ENCODE measurements at regions not wholly inside any gene's neighbourhood (a gene's known extent, or its start where the extent isn't known, plus 50 kb on each side); places are given as distances from the start of the nearest gene placed in this dataset.

- peak; percentile 93 for DNase-seq
These were observed 132.2 kb downstream of the PSMG1 start for GRCh38 chr21:39050841-39051587.

- DNase-seq: no peak
These were observed 134.7 kb downstream of the PSMG1 start for GRCh38 chr21:39048574-39048973.

GRCh38 chr21:39048064-39048463, 135.2 kb downstream of the PSMG1 start:
- DNase-seq: no peak

GRCh38 chr21:39047046-39047445, 136.2 kb downstream of the PSMG1 start:
- no peak for DNase-seq

- DNase-seq: no peak
These were observed 136.9 kb downstream of the PSMG1 start for GRCh38 chr21:39046236-39046916.

DNA sequence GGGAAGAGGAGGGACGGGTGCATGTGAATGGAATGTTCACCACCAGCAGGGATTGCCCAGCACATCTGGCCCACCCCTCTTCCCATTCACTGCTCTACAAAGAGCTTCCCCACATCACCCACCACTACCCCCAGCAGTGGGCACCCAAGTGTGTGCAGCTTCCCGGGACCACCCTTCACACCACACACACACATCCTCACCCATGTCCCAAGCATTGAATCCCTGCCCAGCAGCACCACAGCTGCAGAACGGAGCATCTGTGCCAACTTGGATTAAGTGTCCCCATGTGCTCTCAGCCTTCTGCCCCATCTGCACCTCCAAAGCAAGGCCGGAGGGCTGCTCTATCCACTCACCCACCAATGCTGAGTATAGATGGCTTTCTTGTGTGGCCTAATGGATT, 141.4 kb downstream of the PSMG1 start:
- DNase-seq: no peak

GRCh38 chr21:39040494-39041110, 142.6 kb downstream of the PSMG1 start:
- DNase-seq: no peak

DNA sequence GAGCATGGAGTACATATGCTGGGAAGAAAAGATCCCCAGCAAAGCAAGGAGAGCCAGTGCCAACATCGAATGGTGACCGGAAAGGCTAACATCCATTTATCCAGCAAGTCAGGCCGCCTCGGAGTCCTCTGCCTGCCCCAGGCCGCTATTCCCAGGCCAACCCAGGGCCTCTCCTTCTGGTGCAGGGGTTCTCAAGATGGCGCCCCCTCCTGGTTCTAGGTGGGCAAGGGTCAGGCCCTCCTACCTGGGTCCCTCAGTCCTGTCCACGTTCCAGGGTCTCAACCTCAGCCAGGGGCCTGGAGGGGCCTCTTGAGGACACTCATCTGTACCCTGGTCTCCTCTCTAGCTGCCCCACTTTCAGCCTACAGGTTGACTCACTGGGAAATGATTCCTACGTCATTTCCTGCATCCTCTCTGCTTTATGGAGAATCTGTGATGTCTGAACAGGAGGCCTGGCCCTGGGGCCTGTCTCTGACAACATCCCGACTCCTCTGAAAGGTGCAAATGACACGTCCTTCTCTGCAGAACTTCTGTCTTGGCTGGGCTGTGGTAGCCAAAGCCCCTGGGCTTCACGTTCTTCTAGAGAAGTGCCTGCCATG, 145.3 kb downstream of the PSMG1 start:
- DNase-seq: no peak

DNA sequence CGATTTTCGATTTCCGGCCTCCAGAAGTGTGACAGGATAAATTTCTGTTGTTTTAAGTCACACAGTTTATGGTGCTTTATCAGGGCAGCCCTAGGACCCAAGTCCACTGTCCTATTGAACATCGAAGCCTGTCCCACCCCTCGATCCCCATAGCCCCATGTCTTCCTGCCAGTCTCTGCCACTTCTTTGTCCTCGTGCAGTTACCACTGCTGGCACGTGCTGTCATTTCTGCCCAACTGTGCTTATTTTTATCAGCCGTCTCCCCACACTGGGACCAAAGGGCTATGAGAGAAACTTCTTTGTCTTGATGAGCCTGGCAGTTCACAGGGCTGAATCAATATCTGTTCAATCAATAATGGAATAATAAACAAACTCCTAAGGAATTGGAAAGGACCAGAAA, 146.7 kb downstream of the PSMG1 start:
- DNase-seq: no peak

DNA sequence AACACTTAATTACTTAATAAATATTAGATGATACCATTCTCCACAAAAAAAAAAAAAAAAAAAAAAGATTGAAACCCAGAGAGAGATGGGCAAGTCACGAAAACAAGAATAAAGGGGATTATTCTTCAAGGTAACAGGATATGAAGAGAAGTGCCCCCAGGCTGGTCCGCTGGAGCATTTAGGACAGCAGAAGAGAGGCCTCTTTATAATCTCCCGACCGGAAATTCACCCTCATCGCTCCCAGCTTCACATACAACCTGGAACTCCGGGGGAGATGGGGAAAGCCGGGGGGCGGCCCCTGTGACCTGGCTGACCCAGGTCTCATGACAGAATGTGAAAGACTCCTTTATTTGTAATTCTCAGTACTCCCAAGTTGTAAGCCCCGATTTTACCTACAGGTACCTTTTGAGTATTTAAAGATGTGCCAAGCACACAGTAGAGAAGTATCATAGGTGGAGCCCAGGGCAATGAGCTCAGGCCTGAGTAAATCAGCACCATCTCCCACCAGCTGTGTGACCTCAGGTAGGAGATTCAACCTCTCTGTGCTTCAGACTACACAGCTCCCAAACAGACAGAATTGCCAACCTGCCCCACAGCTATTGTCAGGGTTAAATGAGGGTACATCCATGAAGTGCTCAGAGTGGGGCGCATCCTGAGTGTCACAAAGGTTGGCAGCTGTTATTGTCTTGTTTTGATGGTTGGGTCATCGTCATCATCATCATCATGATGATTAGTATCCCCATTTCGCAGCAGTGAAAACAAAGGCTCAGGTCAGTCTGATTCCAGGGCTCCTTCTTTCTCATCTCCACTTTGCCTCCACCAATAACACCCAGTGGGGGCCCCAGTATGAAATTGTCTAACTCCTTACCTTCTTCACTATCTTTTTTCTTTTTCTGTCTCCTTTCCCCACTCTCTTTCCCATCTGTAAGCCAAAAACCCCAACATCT, 148.4 kb downstream of the PSMG1 start:
- DNase-seq: no peak

- no peak for DNase-seq
These were observed 149.2 kb downstream of the PSMG1 start for GRCh38 chr21:39033878-39034589.

- no peak for DNase-seq
These were observed 153.1 kb downstream of the PSMG1 start for GRCh38 chr21:39029900-39030884.

DNA sequence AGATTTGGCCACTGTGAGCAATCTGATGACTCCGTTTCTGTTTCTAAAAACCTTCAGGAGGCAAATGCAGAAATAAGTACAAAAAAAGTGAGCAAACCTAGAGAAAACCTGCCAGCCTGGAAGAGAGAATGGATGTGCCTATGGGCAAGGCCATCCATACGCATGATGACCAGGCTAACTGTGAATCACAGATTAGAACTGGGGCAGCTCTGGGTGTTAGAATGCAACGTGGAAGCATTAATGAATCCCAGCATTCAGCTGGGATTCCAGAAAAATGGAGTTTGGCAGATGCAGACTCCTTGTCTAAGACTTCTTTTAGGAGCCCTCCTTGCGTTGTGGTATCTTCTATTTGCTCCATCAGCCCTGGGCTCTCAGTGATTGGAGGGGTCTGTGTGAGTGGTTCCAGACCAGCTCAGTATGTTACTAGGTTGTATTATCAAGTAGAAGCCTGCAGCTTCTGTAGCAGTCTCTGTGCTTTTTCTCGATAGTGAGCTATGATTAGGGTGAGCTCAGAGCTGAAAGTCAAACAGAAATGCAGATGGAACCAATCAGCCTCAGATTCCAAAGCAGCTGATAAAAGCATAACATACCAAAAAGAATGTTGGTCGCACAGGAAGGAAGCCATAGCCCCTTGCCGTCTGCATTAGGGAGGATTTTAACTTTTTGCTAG, 154.0 kb downstream of the PSMG1 start:
- DNase-seq: no peak

GRCh38 chr21:39025198-39025597, 158.1 kb downstream of the PSMG1 start:
- no peak for DNase-seq

GRCh38 chr21:39024538-39024937, 158.7 kb downstream of the PSMG1 start:
- no peak for DNase-seq

DNA sequence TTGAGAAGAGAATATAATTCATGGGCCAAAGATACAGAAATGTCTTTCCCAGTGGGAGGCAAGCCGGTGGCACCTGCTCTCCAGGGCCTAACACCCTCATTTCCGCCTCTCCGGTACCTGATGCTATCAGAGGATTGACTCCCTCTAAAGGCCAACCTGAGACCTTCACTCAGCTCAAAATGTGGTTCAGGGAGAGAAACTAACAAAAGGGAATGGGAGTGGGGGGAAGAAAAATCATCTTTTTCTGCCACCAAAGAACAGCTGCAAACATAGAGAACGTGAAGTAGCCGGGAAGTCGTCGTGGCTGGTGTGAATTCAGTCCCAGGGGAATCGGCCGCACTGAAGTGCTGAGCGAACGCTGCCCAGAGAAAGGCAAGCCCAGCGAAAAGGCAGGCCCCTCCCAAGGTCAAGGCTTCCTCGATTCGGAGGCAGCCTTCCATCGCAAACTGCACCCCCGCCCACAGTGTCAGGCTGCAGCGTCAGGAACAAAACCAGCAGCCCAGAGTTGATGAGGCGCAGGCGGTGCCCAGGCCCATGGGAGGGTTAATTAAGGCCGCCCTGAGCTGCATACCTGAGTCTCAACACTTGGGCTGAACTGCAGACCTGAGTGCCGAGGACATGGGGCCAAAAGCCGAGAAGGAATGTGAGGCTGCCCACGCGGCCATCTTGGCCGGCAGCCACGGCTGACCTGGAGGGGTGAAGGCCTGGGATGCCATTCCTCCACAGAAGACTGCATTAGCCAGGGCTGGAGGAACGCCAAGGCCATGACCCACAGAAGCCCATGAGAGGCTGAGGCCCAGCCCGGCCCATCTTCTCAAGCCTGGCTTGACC, 160.2 kb downstream of the PSMG1 start:
- DNase-seq: peak; percentile 35

DNA sequence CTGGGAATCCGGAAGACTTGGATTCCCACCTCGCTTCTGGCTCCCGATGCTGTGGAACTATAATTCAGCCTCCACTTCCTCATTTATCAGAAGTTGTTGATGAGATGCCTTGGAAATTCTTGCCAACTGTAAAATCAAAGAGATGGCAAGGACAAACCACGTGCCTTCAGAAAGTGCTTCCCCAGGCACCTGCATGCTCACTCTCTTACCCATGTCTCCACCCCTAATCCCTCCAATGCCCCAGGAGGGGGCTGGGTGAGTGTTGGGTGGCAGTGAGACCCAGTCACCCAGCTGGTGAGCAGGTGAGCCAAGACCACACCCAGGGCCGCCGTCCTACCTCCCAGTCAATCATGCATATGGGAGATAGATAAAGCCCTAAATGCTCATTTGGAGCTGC, 160.8 kb downstream of the PSMG1 start:
- peak; percentile 35 for DNase-seq

DNA sequence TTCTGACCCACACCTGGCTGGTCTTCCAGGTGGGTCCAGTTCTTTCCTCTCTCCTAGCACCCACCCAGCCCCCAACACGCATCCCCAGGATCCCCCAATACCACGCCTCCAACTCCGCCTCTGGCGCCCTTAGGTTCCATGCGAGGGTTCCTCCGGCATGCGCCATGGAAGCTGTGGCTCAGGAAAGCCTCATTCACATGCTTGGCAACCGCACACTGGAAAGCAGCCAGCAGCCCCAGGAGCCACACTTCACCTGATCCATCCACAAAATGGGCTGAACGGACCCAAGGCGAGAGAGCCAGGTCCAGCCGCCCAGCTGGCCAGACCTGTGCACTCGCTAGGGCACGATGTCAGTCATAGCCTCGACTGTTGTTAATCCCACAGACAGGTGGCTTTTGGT, 161.2 kb downstream of the PSMG1 start:
- DNase-seq: no peak

GRCh38 chr21:39021478-39021832, 161.8 kb downstream of the PSMG1 start:
- DNase-seq: no peak
